Left ventricle myocardium superior (tissue), 1 donor: ENCODE measurements at regions not wholly inside any gene's neighbourhood (a gene's known extent, or its start where the extent isn't known, plus 50 kb on each side); places are given as distances from the start of the nearest gene placed in this dataset.
"Not testable (repeated sequence)": the region's sequence is repeated elsewhere in the genome, so short reads cannot be mapped to it uniquely, and the experiment has no call there.

Source experiments
- ATAC-seq: fragments of 200-7000 bp; cut with Tn5 transposase; one replicate; pipeline ENCODE4 v1.9.1; 2020; ENCODE audit warnings: mild to moderate bottlenecking, moderate library complexity
- DNase-seq: peaks from one replicate; pipeline ENCODE4 v3.0.0-alpha.2; 2020
- intact Hi-C: fragments of 100-400 bp; cut with micrococcal nuclease; formaldehyde crosslinking; loops from one replicate; pipeline ENCODE4 v1.11.0; 2022
- donor health status: DM: no; HTN: yes; CAD: no; lungs with severe emphysema.

DNA sequence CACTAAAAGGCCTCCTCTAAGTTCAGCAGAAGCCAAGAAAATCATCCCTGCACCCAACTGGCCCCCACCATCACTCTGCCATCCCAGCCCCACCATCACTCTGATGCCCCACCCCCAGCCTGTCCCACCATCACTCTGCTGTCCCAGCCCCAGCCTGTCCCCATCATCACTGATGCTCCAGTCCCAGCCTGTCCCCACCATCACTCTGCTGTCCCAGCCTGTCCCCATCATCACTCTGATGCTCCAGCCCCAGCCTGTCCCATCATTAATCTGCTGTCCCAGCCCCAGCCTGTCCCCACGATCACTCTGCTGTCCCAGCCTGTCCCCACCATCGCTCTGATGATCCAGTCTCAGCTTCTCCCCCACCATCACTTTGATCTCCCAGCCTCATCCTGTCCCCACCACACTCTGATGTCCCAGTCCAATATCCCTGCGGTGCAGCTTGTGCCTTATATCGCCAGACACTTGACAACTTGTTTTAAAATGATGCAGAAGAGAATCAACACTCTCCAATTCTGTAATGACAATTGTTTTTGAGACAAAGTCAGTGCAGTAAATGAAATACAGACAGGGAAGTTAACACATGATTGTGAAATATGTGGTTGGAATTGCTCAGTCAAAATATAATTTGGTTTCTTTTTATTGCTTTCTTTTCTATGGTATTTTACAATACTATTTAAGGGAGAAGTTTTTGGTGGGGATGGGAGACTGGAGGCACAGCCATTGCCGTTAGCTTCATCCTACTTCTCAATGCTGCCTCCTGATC is 100.8 kb downstream of the TNFAIP3 start:
- DNase-seq, result no peak
- no peak for ATAC-seq
- intact Hi-C loops, result no loop called here

DNA sequence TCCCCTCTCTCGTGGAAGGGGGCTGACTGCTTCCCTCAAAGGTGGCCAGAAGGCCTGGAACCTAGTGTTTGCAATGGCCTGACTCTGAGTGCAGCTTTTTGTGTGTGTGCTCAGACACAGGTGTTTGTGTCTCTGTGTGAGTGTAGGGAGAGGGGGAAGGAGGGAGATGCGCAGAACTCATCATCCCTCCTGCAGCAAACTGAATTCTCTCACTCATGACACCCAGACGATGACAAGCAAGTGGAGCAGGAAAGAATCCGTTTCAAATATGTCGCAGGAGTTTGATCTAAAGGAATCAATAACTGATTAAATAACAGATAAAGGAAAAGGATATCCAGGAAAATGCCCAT is 101.4 kb downstream of the TNFAIP3 start:
- intact Hi-C loops, result no loop called here
- DNase-seq, result no peak
- no peak for ATAC-seq

DNA sequence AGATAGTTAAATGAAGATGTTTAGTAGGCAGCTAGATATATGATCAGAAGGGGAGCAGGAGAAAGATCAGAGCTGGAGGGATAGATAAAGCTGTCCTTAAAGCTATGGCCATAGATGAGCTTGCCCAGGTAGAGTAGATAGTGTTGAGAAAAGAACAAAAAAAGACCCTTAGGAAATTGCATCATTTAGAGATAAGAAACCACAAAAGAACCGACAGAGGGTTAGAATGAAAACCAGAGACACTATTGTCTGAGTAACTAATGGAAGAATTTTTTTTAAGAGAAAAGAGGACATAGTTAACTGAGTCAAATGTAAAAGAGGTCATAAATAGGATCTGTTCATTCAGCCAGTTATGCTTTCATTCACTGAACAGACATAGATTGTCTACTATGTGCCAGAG is 101.8 kb downstream of the TNFAIP3 start:
- DNase-seq (no peak), ATAC-seq (no peak)
- intact Hi-C loops, result no loop called here

DNA sequence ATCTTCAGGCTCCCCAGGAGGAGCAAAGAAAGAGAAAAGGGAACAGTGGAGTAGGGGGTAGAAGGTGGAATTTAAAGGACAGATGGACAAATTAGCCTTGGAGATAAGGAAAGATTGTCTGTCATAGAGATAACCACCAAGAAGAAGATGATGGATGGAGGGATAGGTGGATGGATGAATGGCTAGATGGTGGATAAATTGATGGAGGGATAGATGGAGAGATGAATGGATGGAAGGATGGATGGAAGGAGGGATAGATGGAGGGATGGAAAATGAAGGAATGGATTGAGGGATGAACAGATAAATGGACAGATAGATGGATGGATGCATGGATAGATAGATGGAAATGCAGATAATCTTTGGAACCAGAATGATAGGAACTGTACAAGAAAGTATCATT is 102.8 kb downstream of the TNFAIP3 start:
- ATAC-seq, result no peak
- intact Hi-C loops, result no loop called here
- no peak for DNase-seq

DNA sequence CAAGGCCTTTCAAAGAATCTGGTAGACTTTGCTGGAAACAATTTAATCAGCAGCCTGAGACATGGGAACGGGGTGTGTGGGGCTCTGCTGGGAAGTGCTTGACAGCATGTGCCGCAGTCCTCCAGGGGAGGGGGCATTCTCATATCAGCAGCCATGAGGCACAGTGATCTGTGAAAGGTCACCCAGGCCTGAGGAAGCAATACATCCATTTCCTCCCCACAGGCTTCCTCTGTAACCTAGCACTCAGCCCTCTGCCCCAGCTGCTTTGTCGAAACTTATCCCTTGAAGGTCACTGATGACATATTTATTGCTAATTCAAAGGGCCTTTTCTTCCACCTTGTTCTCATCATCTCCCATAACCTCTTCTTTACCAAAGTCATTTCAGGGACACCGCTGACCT is 103.3 kb downstream of the TNFAIP3 start:
- ATAC-seq (no peak), DNase-seq (no peak)
- intact Hi-C loops, result no loop called here

DNA sequence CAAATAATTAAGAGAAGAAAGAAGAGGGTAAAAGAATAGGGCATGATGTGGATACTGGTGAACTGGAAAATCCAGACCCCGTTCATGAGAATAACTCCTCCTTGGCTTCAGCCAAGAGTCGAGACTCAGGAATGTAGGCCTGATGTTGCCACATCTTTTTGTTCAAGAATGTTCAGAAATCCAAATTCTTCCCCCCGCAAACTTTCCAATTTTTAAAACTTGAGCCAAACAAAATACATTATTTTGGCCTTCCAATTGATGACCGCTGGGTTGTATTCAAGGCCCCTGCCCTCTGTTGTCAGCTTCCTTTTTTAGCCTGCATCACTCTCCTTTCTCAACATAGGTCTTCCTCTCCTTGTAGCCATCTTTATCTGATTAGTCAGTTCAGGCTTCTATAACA is 106.1 kb downstream of the TNFAIP3 start:
- intact Hi-C loops, result no loop called here
- ATAC-seq (no peak), DNase-seq (no peak)

DNA sequence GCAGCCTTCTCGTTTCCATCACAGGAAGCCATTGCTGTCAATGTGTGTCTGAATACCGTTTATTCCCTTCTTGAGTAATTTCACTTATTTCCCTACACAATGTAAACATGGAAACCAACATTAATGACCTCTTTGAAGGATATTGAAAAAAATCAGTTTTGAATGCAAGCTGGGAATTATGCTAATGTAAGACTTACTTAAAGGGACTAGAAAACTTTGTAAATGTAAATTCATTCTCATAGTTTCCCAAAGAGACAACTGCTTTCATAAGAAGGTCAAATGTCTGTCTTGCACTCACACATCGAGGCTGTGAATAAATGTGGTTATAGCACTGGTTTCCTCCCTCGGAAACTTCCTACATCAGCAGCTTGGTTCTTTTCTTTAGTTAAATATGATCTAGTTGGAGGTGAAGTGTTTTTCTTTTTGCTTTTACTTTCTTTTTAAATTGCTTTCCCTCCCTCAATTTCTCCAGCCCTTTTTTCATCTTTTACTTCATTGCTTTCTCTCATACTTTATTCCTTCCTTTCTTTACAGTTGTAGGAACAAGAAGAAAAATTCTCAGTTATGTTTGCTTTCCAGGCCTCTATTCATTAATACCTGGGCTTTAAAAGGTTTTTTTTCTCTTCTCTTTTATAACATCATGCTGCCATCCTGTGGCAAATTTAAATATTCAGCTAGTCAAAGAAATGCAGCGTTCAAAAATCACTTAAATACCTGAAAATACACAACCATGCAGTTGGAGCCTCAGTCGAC is 108.3 kb downstream of the TNFAIP3 start:
- intact Hi-C loops, result no loop called here
- DNase-seq, result no peak
- ATAC-seq, result no peak

DNA sequence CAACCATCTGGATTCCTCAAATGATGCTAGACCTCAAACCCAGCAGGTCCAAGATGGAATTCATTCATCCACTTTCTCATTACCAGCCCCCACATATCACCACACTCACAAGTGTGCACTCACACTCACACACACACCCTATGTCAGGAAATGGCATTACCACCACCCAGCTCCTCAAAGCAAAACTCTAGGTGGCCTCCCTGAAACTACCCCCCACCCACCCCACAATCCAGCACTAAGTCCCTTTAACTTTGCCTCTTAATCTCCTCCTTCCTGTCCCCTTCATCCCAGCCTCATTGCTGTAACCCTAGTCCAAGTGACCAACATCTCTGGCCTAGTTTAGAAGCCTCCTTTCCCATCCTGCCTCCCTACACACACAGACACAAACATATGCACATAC is 109.4 kb downstream of the TNFAIP3 start:
- no peak for DNase-seq
- intact Hi-C loops, result no loop called here
- ATAC-seq, result no peak

DNA sequence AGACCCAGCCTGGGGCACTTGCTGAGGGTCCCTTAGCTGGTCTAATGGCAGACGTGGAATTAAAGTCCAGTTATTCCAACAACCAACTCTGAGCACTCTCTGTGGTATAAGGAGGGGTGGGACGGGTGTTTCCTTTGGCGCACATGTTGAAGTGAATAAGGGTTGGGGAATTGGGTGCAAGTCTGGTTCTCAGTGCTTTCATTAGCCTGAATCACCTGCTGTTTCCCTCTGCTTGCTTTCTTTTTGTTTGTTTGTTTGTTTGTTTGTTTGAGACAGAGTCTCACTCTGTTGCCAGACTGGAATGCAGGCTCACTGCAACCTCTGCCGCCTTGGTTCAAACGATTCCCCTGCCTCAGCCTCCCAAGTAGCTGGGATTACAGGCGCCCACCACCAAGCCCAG is 110.1 kb downstream of the TNFAIP3 start:
- intact Hi-C loops, result no loop called here
- no peak for DNase-seq
- no peak for ATAC-seq

DNA sequence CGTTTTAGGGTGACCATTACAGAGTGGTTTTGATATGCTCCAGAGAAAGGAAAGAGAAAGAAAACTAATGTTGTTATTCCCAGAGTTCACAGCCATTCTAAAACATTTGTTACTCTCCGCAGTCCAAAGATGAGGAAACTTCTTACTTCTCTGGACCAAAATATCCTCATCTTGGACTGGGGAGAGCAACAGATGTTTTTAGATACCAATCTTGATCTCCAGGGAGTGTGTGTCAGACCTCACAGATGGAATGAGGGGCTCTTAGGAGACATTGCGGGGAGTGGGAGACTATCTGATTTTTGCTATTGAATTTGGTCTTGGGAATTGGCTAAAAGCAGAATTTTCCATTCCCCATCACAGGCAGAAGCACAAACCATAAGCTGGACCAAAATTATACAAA is 110.8 kb downstream of the TNFAIP3 start:
- intact Hi-C loops, result no loop called here
- DNase-seq (no peak), ATAC-seq (peak; percentile 75)

DNA sequence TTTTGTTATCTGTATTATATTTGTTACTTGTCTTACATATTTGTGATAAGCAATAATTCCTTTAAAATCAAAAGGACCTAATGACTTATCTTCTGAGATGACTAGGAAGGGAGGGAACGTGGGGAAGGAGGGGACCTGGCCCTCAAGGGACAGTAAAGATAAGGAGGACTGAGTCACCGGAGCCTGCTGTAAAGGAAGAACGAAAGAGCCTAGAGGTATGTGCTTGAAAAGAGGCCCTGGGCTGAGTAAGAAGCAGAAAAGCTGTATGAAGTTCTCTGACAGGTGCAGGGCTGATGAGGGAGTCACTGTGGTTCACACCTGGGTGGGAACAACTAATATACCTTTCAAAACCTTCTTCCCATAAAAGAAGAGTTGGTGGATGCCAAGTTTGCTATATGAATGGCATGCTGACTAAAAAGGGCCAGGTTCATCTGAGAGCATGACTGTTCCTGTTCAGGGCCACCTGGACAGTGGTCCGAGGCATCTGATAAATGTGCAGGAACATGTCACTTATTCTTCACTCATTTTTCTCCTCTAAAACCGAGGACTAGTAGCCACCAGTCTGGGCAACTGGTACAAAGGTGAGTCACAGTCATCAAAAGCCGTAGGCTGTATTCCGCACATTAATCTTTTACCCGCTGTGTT is 111.3 kb downstream of the TNFAIP3 start:
- intact Hi-C loops, result no loop called here
- ATAC-seq, result peak; percentile 72
- DNase-seq, result no peak

DNA sequence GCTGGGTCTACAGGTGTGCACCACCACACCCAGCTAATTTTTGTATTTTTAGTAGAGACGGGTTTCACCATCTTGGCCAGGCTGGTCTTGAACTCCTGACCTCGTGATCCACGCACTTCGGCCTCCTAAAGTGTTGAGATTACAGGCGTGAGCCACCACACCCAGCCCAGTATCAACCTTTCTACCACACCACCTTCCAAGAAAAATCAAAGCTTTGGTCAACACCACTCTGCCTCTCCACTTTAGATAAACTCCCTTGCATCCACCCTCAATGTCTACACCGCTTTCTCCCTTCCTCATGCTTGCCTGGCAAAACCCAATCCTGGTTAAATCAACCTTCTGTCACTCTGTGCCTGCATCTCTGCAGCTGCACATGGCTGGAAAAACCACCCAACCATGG is 112.2 kb downstream of the TNFAIP3 start:
- DNase-seq, intact Hi-C loops, ATAC-seq: not testable (repeated sequence)

DNA sequence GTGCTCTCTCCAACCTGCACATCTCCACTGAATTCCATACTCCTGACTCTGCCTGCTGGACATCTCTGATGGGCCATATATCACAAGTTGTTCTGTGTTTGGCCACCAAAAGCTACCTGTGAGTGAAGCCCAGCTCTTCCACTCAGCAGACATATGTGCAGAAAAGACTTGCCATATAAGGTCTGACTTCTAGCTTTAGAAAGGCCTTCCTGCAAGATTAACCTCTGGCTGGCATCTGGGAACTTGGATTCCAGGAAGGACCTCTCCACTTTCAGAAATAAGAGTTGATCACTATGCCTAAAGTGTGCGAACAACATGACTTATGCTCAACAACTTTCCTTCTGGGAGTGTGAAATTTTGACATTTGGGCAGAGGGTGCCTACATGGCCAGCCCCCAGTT is 113.7 kb downstream of the TNFAIP3 start:
- DNase-seq, result no peak
- ATAC-seq, result no peak
- intact Hi-C loops, result no loop called here

DNA sequence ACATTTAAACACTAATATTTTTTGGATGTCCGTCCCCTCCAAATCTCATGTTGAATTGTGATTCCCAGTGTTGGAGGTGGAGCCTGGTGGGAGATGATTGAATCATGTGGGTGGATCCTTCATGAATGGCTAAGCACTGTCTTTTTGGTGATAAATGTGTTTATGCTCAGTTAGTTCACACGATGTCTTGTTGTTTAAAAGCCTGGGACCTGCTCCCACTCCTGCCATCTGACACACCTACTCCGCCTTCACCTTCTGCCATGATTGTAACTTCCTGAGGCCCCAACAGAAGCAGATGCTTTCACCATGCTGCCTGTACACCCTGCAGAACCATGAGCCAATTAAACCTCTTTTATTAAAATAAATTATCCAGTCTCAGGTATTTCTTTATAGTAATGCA is 114.7 kb downstream of the TNFAIP3 start:
- DNase-seq (no peak), ATAC-seq (no peak)
- intact Hi-C loops, result no loop called here

DNA sequence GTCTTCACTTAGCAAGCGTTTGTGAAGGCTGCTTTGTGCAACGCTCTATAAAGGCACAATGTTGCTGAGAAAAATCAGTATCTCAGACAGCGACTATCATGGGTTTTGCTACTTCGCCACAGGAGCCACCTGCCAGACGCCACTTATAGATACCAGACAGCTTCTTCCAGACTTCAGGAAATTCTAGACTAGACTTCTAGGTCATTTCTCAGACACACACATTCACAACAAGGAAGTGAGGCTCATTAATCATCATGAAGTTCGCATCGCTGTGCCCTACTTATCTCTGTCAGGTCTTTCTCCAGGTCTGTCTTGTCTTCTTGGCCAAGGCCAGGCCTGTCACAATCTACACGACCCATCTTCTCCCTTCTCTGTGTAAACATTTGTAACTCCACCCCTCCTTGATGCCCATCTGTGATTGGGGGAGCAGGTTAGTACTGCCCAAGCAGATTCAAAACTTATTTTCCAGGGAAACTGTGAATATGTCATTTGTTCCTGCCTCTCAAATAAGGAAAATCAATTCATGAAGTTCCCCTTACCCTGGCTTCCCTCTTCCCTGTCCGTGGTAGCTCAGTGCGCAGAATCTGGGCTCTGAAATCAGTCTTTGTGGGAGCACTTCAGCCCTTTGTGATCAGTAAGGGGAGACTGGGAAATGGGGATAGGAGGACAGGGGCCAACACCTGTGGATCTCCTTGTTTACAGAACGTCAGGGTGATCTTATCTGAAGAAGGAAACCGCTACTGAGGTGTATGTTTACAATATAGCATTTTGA is 115.5 kb downstream of the TNFAIP3 start:
- intact Hi-C loops, result no loop called here
- DNase-seq (no peak), ATAC-seq (no peak)

DNA sequence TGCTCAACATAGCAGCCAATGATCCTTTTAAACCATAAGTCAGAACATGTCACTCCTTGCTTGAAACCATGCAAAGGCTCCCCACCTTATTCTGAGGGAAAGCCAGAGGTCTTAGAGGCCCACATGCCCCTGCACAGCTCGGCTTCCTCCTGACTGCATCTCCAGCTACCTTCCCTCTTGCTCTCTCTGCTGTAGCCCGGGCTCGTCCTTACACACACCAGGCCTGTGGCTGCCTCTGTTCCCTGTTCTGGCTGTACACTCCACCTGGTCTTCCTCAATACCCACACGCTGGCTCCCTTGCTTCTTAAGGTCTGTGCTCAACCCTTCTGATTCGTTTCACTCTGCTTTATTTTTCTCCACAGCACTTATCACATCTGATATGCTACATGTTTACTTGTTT is 116.2 kb downstream of the TNFAIP3 start:
- ATAC-seq, result no peak
- intact Hi-C loops, result no loop called here

DNA sequence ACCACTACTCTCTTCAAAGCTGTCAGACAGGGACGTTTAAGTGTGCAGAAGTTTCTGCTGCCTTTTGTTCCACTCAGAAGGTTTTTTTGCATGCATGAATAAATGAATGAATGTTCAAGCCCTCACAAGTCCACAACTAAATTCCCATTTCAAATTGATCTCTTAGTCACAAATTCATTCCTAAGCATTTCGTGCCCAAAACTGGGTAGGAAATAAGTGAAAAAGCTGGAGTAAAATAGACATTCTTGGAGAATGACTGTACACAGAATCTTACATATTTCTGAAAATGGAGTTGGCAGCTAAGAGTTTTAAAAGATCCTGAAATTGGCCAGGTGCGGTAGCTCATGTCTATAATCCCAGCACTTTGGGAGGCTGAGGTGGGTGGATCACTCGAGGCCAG is 117.6 kb downstream of the PERP start:
- ATAC-seq (no peak), DNase-seq (no peak)
- intact Hi-C loops, result no loop called here

More for the DNA sequence above, 116.2 kb downstream of the TNFAIP3 start:
- no peak for DNase-seq

DNA sequence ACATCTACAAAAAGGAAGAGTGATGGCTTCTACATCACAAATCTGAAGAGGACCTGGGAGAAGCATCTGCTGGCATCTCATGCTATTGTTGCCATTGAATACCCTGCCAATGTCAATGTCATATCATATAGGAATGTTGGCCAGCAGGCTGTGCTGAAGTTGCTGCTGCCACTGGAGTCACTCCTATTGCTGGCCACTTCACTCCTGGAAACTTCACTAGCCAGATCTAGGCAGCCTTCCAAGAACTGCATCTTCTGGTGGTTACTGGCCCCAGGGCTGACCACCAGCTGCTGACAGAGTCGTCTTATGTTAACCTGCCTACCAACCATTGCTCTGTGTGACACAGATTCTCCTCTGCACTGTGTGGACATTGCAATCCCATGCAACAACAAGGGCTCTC is 111.8 kb downstream of the PERP start:
- ATAC-seq (no peak), DNase-seq (no peak)
- intact Hi-C loops, result no loop called here

DNA sequence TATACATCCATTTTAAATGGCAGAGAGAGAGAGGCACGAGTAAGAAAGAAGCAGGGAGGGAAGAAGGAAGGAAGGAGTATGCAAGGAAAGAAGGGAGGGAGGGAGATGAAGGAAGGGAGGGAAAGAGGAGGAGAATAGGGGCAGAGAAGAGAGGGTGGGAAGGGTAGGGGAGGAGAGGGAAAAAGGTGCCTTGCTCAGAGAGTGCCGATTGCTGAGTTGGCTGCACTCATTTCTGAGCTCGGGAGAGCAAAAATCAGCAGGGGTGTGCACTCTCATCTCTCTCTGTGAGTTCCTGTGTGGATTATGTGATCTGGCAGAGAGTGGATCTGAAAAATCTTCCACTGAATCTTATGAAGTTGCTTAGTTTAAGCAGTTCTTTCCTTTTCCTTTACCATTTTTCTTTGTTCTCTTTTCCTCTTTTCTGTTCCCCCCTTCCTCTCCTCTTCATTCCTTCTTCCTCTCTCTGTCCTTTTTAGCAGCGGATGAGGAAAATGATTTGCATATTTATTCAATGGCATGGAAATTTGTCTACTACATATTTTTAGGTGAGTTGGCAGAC is 108.7 kb downstream of the PERP start:
- intact Hi-C loops, result no loop called here
- ATAC-seq (no peak), DNase-seq (no peak)

DNA sequence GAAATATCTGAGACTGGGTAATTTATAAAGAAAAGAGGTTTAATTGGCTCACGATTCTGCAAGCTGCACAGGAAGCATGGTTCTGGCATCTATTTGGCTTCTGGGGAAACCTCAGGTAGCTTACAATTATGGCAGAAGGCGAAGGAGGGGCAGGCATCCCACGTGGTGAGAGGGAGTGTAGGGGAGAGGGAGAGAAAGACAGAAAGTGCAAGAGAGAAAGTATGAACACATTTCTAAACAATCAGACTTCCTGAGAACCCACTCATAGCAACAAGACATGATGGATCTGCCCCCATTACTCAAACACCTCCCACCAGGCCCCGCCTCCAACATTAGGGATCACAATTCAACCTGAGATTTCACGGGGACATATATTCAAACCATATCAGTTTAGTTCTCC is 107.4 kb downstream of the PERP start:
- DNase-seq, result no peak
- ATAC-seq, result no peak
- intact Hi-C loops, result loop anchor here (2.0 kb wide), 1 partner anchor 109 kb away; no protein-coding TSS in a partner anchor
